ELF-1 (cell line): ENCODE measurements at regions not wholly inside any gene's neighbourhood (a gene's known extent, or its start where the extent isn't known, plus 50 kb on each side); places are given as distances from the start of the nearest gene placed in this dataset.

ENCODE experiments used
- DNase-seq: peaks from one replicate; pipeline ENCODE4 v3.0.0-alpha.2; 2016; ENCODE audit warnings: low read depth, low spot score

- DNase-seq: peak; percentile 56
Measured at GRCh38 chr11:123378096-123378495, 52.0 kb upstream of the GRAMD1B start.

GRCh38 chr11:123377355-123377754 is 52.7 kb upstream of the GRAMD1B start:
- DNase-seq: peak; percentile 71

- no peak for DNase-seq
Measured at GRCh38 chr11:123375832-123376231, 54.2 kb upstream of the GRAMD1B start.

GRCh38 chr11:123374622-123374968 is 55.5 kb upstream of the GRAMD1B start:
- no peak for DNase-seq

GRCh38 chr11:123373754-123374621 is 56.1 kb upstream of the GRAMD1B start:
- no peak for DNase-seq

- DNase-seq: no peak
Measured at GRCh38 chr11:123371506-123372297, 58.4 kb upstream of the GRAMD1B start.

- no peak for DNase-seq
Measured at GRCh38 chr11:123366924-123367323, 63.1 kb upstream of the GRAMD1B start.

- DNase-seq: no peak
Measured at GRCh38 chr11:123365955-123366354, 64.1 kb upstream of the GRAMD1B start.

- no peak for DNase-seq
Measured at GRCh38 chr11:123364080-123364479, 66.0 kb upstream of the GRAMD1B start.

GRCh38 chr11:123363556-123363955 is 66.5 kb upstream of the GRAMD1B start:
- DNase-seq: no peak

- no peak for DNase-seq
Measured at GRCh38 chr11:123362941-123363340, 67.1 kb upstream of the GRAMD1B start.

GRCh38 chr11:123362186-123362585 is 67.9 kb upstream of the GRAMD1B start:
- DNase-seq: no peak

- no peak for DNase-seq
Measured at GRCh38 chr11:123361110-123361509, 69.0 kb upstream of the GRAMD1B start.

- DNase-seq: no peak
Measured at GRCh38 chr11:123360267-123360936, 69.7 kb upstream of the GRAMD1B start.

GRCh38 chr11:123357990-123358827 is 71.9 kb upstream of the GRAMD1B start:
- DNase-seq: peak; percentile 46

GRCh38 chr11:123357353-123357989 is 72.6 kb upstream of the GRAMD1B start:
- no peak for DNase-seq

- DNase-seq: no peak
Measured at GRCh38 chr11:123356539-123356938, 73.5 kb upstream of the GRAMD1B start.

GRCh38 chr11:123354371-123354975 is 75.6 kb upstream of the GRAMD1B start:
- no peak for DNase-seq

- DNase-seq: peak; percentile 32
Measured at GRCh38 chr11:123351375-123351774, 78.7 kb upstream of the GRAMD1B start.

GRCh38 chr11:123349382-123349781 is 80.7 kb upstream of the GRAMD1B start:
- no peak for DNase-seq
